ENCODE measurements at regions not wholly inside any gene's neighbourhood (a gene's known extent, or its start where the extent isn't known, plus 50 kb on each side); places are given as distances from the start of the nearest gene placed in this dataset.

GRCh38 chr10:113382691-113383090 is 170.2 kb upstream of the HABP2 start:
- no peaks in the 10 kb centered on the region for H3K79me2 ChIP-seq (ENCODE audit: insufficient read depth, low read length)
- TF ChIP-seq EGR1 (IDR thresholded peaks at IDR 0.05; ENCODE audit: low read depth) (no peak), SIN3A (IDR thresholded peaks at IDR 0.05; ENCODE audit: low read depth) (no peak), CEBPB (IDR thresholded peaks at IDR 0.05; ENCODE audit: low read depth) (no peak), ELF1 (IDR thresholded peaks at IDR 0.05; ENCODE audit: borderline replicate concordance, low read depth) (no peak), YY1 (IDR thresholded peaks at IDR 0.05; ENCODE audit: extremely low read depth, insufficient replicate concordance, low read depth, low read length) (no peak), SRF (IDR thresholded peaks at IDR 0.05; ENCODE audit: low read depth) (no peak), ZFX (IDR thresholded peaks at IDR 0.05) (no peak), JUND (IDR thresholded peaks at IDR 0.05) (no peak), ZNF274 (IDR thresholded peaks at IDR 0.05; ENCODE audit: low read depth, low read length) (no peak), TCF7L2 (IDR thresholded peaks at IDR 0.05; ENCODE audit: borderline replicate concordance, extremely low read depth, insufficient read depth, insufficient read length) (no peak), REST (IDR thresholded peaks at IDR 0.05; ENCODE audit: low read depth) (no peak), MAX (IDR thresholded peaks at IDR 0.05) (no peak), CBX3 (IDR thresholded peaks at IDR 0.05; ENCODE audit: low read depth) (no peak), POLR2A (IDR thresholded peaks at IDR 0.05; ENCODE audit: borderline replicate concordance, extremely low read depth, insufficient read depth, insufficient read length) (no peak), EZH2phosphoT487 (IDR thresholded peaks at IDR 0.05; ENCODE audit: borderline replicate concordance) (no peak), ZBTB33 (IDR thresholded peaks at IDR 0.05; ENCODE audit: extremely low read depth, insufficient replicate concordance, low read length) (no peak), EZH2 (IDR thresholded peaks at IDR 0.05) (no peak), ATF3 (IDR thresholded peaks at IDR 0.05) (no peak), CTCF (IDR thresholded peaks at IDR 0.05 in 2 of 3, conservative IDR thresholded peaks at IDR 0.05 in 1 of 3; ENCODE audit: borderline replicate concordance in 1 of 3, insufficient read depth in 1 of 3, low read depth in 2 of 3, low read length in 2 of 3) (no peak), RAD21 (IDR thresholded peaks at IDR 0.05; ENCODE audit: low read depth) (no peak)
- no peak overlapping the region for H3K9ac ChIP-seq (ENCODE audit: low read length)
- ChIA-PET POLR2A (no interaction called here), RAD21 (ENCODE audit: low non-redundant PET in 1 of 2, low total read pairs in 2 of 2, uncharacterized antibody in 2 of 2, unreplicated experiment in 2 of 2) (no interaction called here), CTCF (no interaction called here)
- ATAC-seq = no peak
- intact Hi-C loops (cut with micrococcal nuclease) = loop anchor here (10.0 kb wide), 4 partner anchors 238 to 938 kb away; partner anchors contain the start of genes VTI1A and ZDHHC6
- H3K4me1 ChIP-seq (ENCODE audit: control insufficient read depth in 1 of 2, insufficient read depth in 2 of 2, low read length in 2 of 2) = peaks cover 16 to 22% of the 10 kb centered on the region in 2 experiments
- no peak overlapping the region for H3K4me3 ChIP-seq (replicated peaks in 1 of 2; ENCODE audit: low read depth in 1 of 2, low read length in 2 of 2)
- no peak overlapping the region for H2AFZ ChIP-seq (ENCODE audit: low read depth, low read length, poor library complexity, severe bottlenecking)
- H3K9me2 ChIP-seq (ENCODE audit: insufficient read depth) = no peaks in the 10 kb centered on the region; the same call in 1 of the 2 replicates
- H4K20me1 ChIP-seq (ENCODE audit: insufficient read depth) = no peaks in the 10 kb centered on the region
- H3K27ac ChIP-seq (ENCODE audit: low read depth, low read length) = no peak overlapping the region
- peaks cover under 1% of the 10 kb centered on the region; the same call in 1 of the 2 replicates for H3K27me3 ChIP-seq (ENCODE audit: insufficient read depth, low read length)
- no TSS peak for BruUV-seq (replicated peaks)
- DNase-seq (ENCODE audit: low read depth, low spot score) = no peak
- H3K36me3 ChIP-seq (ENCODE audit: control insufficient read depth in 1 of 2, insufficient read depth in 2 of 2, low read length in 2 of 2) = no peaks in the 10 kb centered on the region
- H3K9me3 ChIP-seq (ENCODE audit: control insufficient read depth in 1 of 2, insufficient read depth in 1 of 2, low read depth in 1 of 2, low read length in 2 of 2) = no peaks in the 10 kb centered on the region
- no peak overlapping the region for H3K4me2 ChIP-seq (ENCODE audit: low read length)
